Spleen (tissue), 11 donors: ENCODE measurements at regions not wholly inside any gene's neighbourhood (a gene's known extent, or its start where the extent isn't known, plus 50 kb on each side); places are given as distances from the start of the nearest gene placed in this dataset.
A peak's percentile ranks its signal among the peaks of the same experiment; 100 is the strongest.

ENCODE experiments used
- DNase-seq: peaks from one replicate; pipeline ENCODE4 v3.0.0-alpha.2; 2020
- H3K27ac ChIP-seq, 8 donors: fragments of 200-600 bp; sonication (generic) in 7 of 8; 1 replicate in 4 of 8; 2 replicates in 4 of 8; pipeline versions ENCODE4 v1.5.0 to v1.8.0; 2016 to 2021; ENCODE audit warnings: inconsistent platforms in 4 of 8, mild to moderate bottlenecking in 4 of 8, moderate library complexity in 1 of 8
- H3K27me3 ChIP-seq, 7 donors: fragments of 200-600 bp; sonication (generic) in 6 of 7; replicated peaks in 1 of 7; 1 replicate in 4 of 7; 2 replicates in 3 of 7; pipeline versions ENCODE4 v1.5.0 to v1.8.0; 2016 to 2021; ENCODE audit warnings: inconsistent platforms in 3 of 7, mild to moderate bottlenecking in 1 of 7
- H3K36me3 ChIP-seq, 6 donors: fragments of 200-600 bp; sonication (generic) in 5 of 6; 1 replicate in 4 of 6; 2 replicates in 2 of 6; pipeline versions ENCODE4 v1.5.0 to v1.8.0; 2016 to 2021; ENCODE audit warnings: inconsistent platforms in 2 of 6
- H3K4me1 ChIP-seq, 6 donors: fragments of 200-600 bp; sonication (generic) in 5 of 6; 1 replicate in 3 of 6; 2 replicates in 3 of 6; pipeline versions ENCODE4 v1.5.0 to v1.8.0; 2016 to 2021; ENCODE audit warnings: inconsistent platforms in 3 of 6
- H3K4me3 ChIP-seq, 8 donors: fragments of 200-600 bp; sonication (generic) in 7 of 8; 1 replicate in 4 of 8; 2 replicates in 4 of 8; pipeline versions ENCODE4 v1.5.0 to v1.8.0; 2016 to 2021; ENCODE audit warnings: inconsistent platforms in 4 of 8, mild to moderate bottlenecking in 4 of 8, moderate library complexity in 2 of 8
- H3K9me3 ChIP-seq, 8 donors: fragments of 200-600 bp; sonication (generic) in 7 of 8; 1 replicate in 4 of 8; 2 replicates in 4 of 8; pipeline versions ENCODE4 v1.5.0 to v1.8.0; 2016 to 2021; ENCODE audit warnings: inconsistent platforms in 4 of 8
- POLR2A ChIP-seq, 3 donors: fragments of 450-650 bp; IDR thresholded peaks; one replicate each; pipeline ENCODE4 v1.5.1; 2017; ENCODE audit warnings: antibody characterized with exemption in 3 of 3, mild to moderate bottlenecking in 1 of 3
- POLR2AphosphoS5 ChIP-seq, 3 donors: sonication (generic); formaldehyde crosslinking; IDR thresholded peaks; one replicate each; pipeline ENCODE4 v1.5.1; 2017; ENCODE audit warnings: antibody characterized with exemption in 3 of 3
- WGBS, 5 donors: extraction: QIAGEN DNeasy Blood & Tissue Kit in 3 of 5; methylation state at CpG; one replicate each; pipeline versions ENCODE4 v1.1.5 to v1.1.7; 2013 to 2018; 5-methylcytosine and 5-hydroxymethylcytosine counted together
- intact Hi-C: fragments of 100-400 bp; cut with DNase I; formaldehyde crosslinking; loops from one replicate; pipeline ENCODE4 v1.15.0; 2023; ENCODE audit warnings: low total_unique reads
- TF ChIP-seq, protein P1 (sequence below), 11 experiments: fragments of 200-600 bp in 7 of 11; fragments of 450-650 bp in 4 of 11; sonication (generic) in 4 of 11; IDR thresholded peaks in 8 of 11; conservative IDR thresholded peaks in 3 of 11; 1 replicate in 7 of 11; 2 replicates in 4 of 11; pipeline versions ENCODE4 v1.4.0 to v1.8.0; 2016 to 2021; ENCODE audit warnings: antibody characterized with exemption in 11 of 11, inconsistent platforms in 4 of 11, mild to moderate bottlenecking in 1 of 11
- donor health status: healthy with polysubstance abuse.
- donor health status: DM: no; HTN: no; CAD: no; lungs with moderate emphysema.
- donor health status: DM: no; HTN: no; CAD: no.
- donor health status: Bipolar disorder and iron deficiency.
- donor health status: healthy.
- donor health status: DM: no; HTN: no; CAD: no.
- donor health status: DM: yes; HTN: yes; CAD: no.

GRCh38 chr17:77852731-77853130 is 105.8 kb upstream of the TNRC6C start:
- intact Hi-C loops: no loop called here
- Histone ChIP-seq H3K27me3 (peaks cover 0 to 32% (median 0%) of the 10 kb centered on the region in 7 donors), H3K4me3 (no peak overlapping the region), H3K36me3 (no peaks in the 10 kb centered on the region), H3K27ac (no peak overlapping the region), H3K9me3 (no peaks in the 10 kb centered on the region), H3K4me1 (peaks cover 0 to 11% (median 0%) of the 10 kb centered on the region in 6 donors)
- peak; percentile 66 for DNase-seq
- 92 to 95% (median 94%) methylated on average over 9 to 16 of the region's 16 CpGs for WGBS, 5 donors
- TF ChIP-seq POLR2AphosphoS5 (IDR thresholded peaks at IDR 0.05) (no peak), POLR2A (IDR thresholded peaks at IDR 0.05) (no peak)
- TF ChIP-seq, protein P1, sequence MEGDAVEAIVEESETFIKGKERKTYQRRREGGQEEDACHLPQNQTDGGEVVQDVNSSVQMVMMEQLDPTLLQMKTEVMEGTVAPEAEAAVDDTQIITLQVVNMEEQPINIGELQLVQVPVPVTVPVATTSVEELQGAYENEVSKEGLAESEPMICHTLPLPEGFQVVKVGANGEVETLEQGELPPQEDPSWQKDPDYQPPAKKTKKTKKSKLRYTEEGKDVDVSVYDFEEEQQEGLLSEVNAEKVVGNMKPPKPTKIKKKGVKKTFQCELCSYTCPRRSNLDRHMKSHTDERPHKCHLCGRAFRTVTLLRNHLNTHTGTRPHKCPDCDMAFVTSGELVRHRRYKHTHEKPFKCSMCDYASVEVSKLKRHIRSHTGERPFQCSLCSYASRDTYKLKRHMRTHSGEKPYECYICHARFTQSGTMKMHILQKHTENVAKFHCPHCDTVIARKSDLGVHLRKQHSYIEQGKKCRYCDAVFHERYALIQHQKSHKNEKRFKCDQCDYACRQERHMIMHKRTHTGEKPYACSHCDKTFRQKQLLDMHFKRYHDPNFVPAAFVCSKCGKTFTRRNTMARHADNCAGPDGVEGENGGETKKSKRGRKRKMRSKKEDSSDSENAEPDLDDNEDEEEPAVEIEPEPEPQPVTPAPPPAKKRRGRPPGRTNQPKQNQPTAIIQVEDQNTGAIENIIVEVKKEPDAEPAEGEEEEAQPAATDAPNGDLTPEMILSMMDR (IDR thresholded peaks at IDR 0.05 in 8 of 11, conservative IDR thresholded peaks at IDR 0.05 in 3 of 11): no peak

- H3K9me3 ChIP-seq: no peaks in the 10 kb centered on the region
- 91 to 96% (median 93%) methylated on average over 13 to 20 of the region's 20 CpGs for WGBS, 5 donors
- peaks cover 0 to 32% (median 0%) of the 10 kb centered on the region in 7 donors for H3K27me3 ChIP-seq
- peaks cover 0 to 11% (median 0%) of the 10 kb centered on the region in 6 donors for H3K4me1 ChIP-seq
- DNase-seq: peak; percentile 71
- H3K27ac ChIP-seq: no peak overlapping the region
- intact Hi-C loops: no loop called here
- no peak overlapping the region for H3K4me3 ChIP-seq
- H3K36me3 ChIP-seq: no peaks in the 10 kb centered on the region
- TF ChIP-seq, protein P1 (IDR thresholded peaks at IDR 0.05 in 8 of 11, conservative IDR thresholded peaks at IDR 0.05 in 3 of 11): no peak
- no peak for TF ChIP-seq POLR2AphosphoS5 (IDR thresholded peaks at IDR 0.05)
Measured at GRCh38 chr17:77853191-77853977, 105.1 kb upstream of the TNRC6C start.

- H3K27me3 ChIP-seq: peaks cover 0 to 38% (median 0%) of the 10 kb centered on the region in 7 donors
- TF ChIP-seq POLR2A (IDR thresholded peaks at IDR 0.05) (no peak), POLR2AphosphoS5 (IDR thresholded peaks at IDR 0.05) (no peak)
- TF ChIP-seq, protein P1 (IDR thresholded peaks at IDR 0.05 in 8 of 11, conservative IDR thresholded peaks at IDR 0.05 in 3 of 11): no peak
- peak; percentile 64 for DNase-seq
- intact Hi-C loops: no loop called here
- 75 to 85% (median 77%) methylated on average over 8 to 14 of the region's 14 CpGs for WGBS, 5 donors
- no peaks in the 10 kb centered on the region for H3K36me3 ChIP-seq
- H3K27ac ChIP-seq: no peak overlapping the region
- H3K9me3 ChIP-seq: no peaks in the 10 kb centered on the region
- H3K4me1 ChIP-seq: peaks cover 0 to 11% (median 0%) of the 10 kb centered on the region in 6 donors
- no peak overlapping the region for H3K4me3 ChIP-seq
Measured at GRCh38 chr17:77854083-77854758, 104.3 kb upstream of the TNRC6C start.
